ENCODE measurements at regions not wholly inside any gene's neighbourhood (a gene's known extent, or its start where the extent isn't known, plus 50 kb on each side); places are given as distances from the start of the nearest gene placed in this dataset.

GRCh38 chr6:4388675-4389074 is 253.3 kb upstream of the ECI2 start:
- ATAC-seq (ENCODE audit: low read depth), result no peak
- H3K36me3 ChIP-seq (ENCODE audit: low read depth), result no peaks in the 10 kb centered on the region
- DNase-seq (ENCODE audit: low spot score), result no peak
- peaks cover 8% of the 10 kb centered on the region for H3K9me3 ChIP-seq (ENCODE audit: severe bottlenecking)
- no peak overlapping the region for H3K27ac ChIP-seq (ENCODE audit: poor library complexity, severe bottlenecking)
- no peak for TF ChIP-seq CTCF (IDR thresholded peaks at IDR 0.05; ENCODE audit: poor library complexity, severe bottlenecking)
- no peaks in the 10 kb centered on the region for H3K4me1 ChIP-seq (ENCODE audit: insufficient read depth, poor library complexity, severe bottlenecking)
- H3K4me3 ChIP-seq (ENCODE audit: severe bottlenecking), result no peak overlapping the region
- no peaks in the 10 kb centered on the region for H3K27me3 ChIP-seq (ENCODE audit: insufficient read depth, poor library complexity, severe bottlenecking)

GRCh38 chr6:4384656-4385055 is 249.3 kb upstream of the ECI2 start:
- Histone ChIP-seq H3K27ac (ENCODE audit: poor library complexity, severe bottlenecking) (no peak overlapping the region), H3K4me1 (ENCODE audit: insufficient read depth, poor library complexity, severe bottlenecking) (no peaks in the 10 kb centered on the region), H3K27me3 (ENCODE audit: insufficient read depth, poor library complexity, severe bottlenecking) (no peaks in the 10 kb centered on the region), H3K36me3 (ENCODE audit: low read depth) (no peaks in the 10 kb centered on the region), H3K4me3 (ENCODE audit: severe bottlenecking) (no peak overlapping the region), H3K9me3 (ENCODE audit: severe bottlenecking) (peaks cover 12% of the 10 kb centered on the region)
- DNase-seq (ENCODE audit: low spot score) (no peak), ATAC-seq (ENCODE audit: low read depth) (no peak)
- no peak for TF ChIP-seq CTCF (IDR thresholded peaks at IDR 0.05; ENCODE audit: poor library complexity, severe bottlenecking)

- H3K27me3 ChIP-seq (ENCODE audit: insufficient read depth, poor library complexity, severe bottlenecking), result no peaks in the 10 kb centered on the region
- H3K27ac ChIP-seq (ENCODE audit: poor library complexity, severe bottlenecking), result no peak overlapping the region
- H3K4me3 ChIP-seq (ENCODE audit: severe bottlenecking), result no peak overlapping the region
- DNase-seq (ENCODE audit: low spot score) (no peak), ATAC-seq (ENCODE audit: low read depth) (no peak)
- no peaks in the 10 kb centered on the region for H3K4me1 ChIP-seq (ENCODE audit: insufficient read depth, poor library complexity, severe bottlenecking)
- TF ChIP-seq CTCF (IDR thresholded peaks at IDR 0.05; ENCODE audit: poor library complexity, severe bottlenecking), result no peak
- H3K36me3 ChIP-seq (ENCODE audit: low read depth), result no peaks in the 10 kb centered on the region
- peaks cover 12% of the 10 kb centered on the region for H3K9me3 ChIP-seq (ENCODE audit: severe bottlenecking)
These were observed 248.7 kb upstream of the ECI2 start for GRCh38 chr6:4383910-4384638.

- no peak for TF ChIP-seq CTCF (IDR thresholded peaks at IDR 0.05; ENCODE audit: poor library complexity, severe bottlenecking)
- H3K4me3 ChIP-seq (ENCODE audit: severe bottlenecking), result no peak overlapping the region
These were observed 247.0 kb upstream of the ECI2 start for GRCh38 chr6:4382362-4382853.

GRCh38 chr6:4381381-4381780 is 246.0 kb upstream of the ECI2 start:
- Histone ChIP-seq H3K36me3 (ENCODE audit: low read depth) (no peaks in the 10 kb centered on the region), H3K27me3 (ENCODE audit: insufficient read depth, poor library complexity, severe bottlenecking) (no peaks in the 10 kb centered on the region), H3K4me1 (ENCODE audit: insufficient read depth, poor library complexity, severe bottlenecking) (no peaks in the 10 kb centered on the region), H3K9me3 (ENCODE audit: severe bottlenecking) (peaks cover 12% of the 10 kb centered on the region), H3K27ac (ENCODE audit: poor library complexity, severe bottlenecking) (no peak overlapping the region), H3K4me3 (ENCODE audit: severe bottlenecking) (no peak overlapping the region)
- DNase-seq (ENCODE audit: low spot score) (no peak), ATAC-seq (ENCODE audit: low read depth) (no peak)
- no peak for TF ChIP-seq CTCF (IDR thresholded peaks at IDR 0.05; ENCODE audit: poor library complexity, severe bottlenecking)

More at GRCh38 chr6:4382362-4382853, 247.0 kb upstream of the ECI2 start:
- DNase-seq (ENCODE audit: low spot score) (no peak), ATAC-seq (ENCODE audit: low read depth) (no peak)
- H3K36me3 ChIP-seq (ENCODE audit: low read depth), result no peaks in the 10 kb centered on the region
- peaks cover 12% of the 10 kb centered on the region for H3K9me3 ChIP-seq (ENCODE audit: severe bottlenecking)
- no peaks in the 10 kb centered on the region for H3K27me3 ChIP-seq (ENCODE audit: insufficient read depth, poor library complexity, severe bottlenecking)
- no peaks in the 10 kb centered on the region for H3K4me1 ChIP-seq (ENCODE audit: insufficient read depth, poor library complexity, severe bottlenecking)
- no peak overlapping the region for H3K27ac ChIP-seq (ENCODE audit: poor library complexity, severe bottlenecking)

Data from RWPE2 (cell line).